HUES48 (cell line): ENCODE measurements at regions not wholly inside any gene's neighbourhood (a gene's known extent, or its start where the extent isn't known, plus 50 kb on each side); places are given as distances from the start of the nearest gene placed in this dataset.
"Not testable (repeated sequence)": the region's sequence is repeated elsewhere in the genome, so short reads cannot be mapped to it uniquely, and the experiment has no call there.

Source experiments
- H3K27ac ChIP-seq: one replicate; pipeline ENCODE4 v1.7.0; 2013; ENCODE audit warnings: low read depth, low read length, inconsistent platforms
- H3K27me3 ChIP-seq: 2 replicates; pipeline ENCODE4 v1.6.1; 2013; ENCODE audit warnings: mild to moderate bottlenecking, low read length; ENCODE audit not compliant: control insufficient read depth, insufficient read depth
- H3K36me3 ChIP-seq: 2 replicates; pipeline ENCODE4 v1.6.1; 2013; ENCODE audit warnings: low read length; ENCODE audit not compliant: control insufficient read depth, insufficient read depth
- H3K4me1 ChIP-seq: 2 replicates; pipeline ENCODE4 v1.6.1; 2013; ENCODE audit warnings: mild to moderate bottlenecking, low read length; ENCODE audit not compliant: control insufficient read depth, insufficient read depth
- H3K4me3 ChIP-seq: 2 replicates; pipeline ENCODE4 v1.5.1; 2013; ENCODE audit warnings: mild to moderate bottlenecking, low read depth, low read length
- H3K9ac ChIP-seq: 2 replicates; pipeline ENCODE4 v1.6.1; 2013; ENCODE audit warnings: mild to moderate bottlenecking, low read depth, low read length, moderate library complexity
- H3K9me3 ChIP-seq: 2 replicates; pipeline ENCODE4 v1.6.1; 2013; ENCODE audit warnings: low read length; ENCODE audit not compliant: control insufficient read depth, insufficient read depth

DNA sequence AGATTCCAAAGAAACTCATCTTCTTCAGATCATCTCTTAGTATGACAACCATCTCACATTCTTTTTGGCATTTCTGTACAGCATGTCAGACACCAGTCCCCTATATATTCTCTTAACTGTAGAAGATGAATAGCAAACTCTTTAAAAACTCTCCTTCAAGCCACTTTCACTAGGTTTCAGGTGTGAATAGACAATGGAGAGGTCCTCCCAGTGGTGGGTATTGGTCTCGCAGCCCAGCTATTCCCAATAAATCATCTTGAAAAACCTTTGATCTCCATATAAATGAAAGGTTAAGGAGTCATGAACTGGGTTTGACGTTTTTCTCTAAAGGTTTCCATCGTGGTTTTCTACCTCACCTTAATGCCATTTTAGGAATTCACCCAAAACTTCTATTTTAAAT lies 180.0 kb downstream of the GJA1 start:
- H3K4me3 ChIP-seq: no peak overlapping the region
- H3K27me3 ChIP-seq: no peaks in the 10 kb centered on the region
- no peak overlapping the region for H3K9ac ChIP-seq
- no peak overlapping the region for H3K27ac ChIP-seq
- no peaks in the 10 kb centered on the region for H3K36me3 ChIP-seq
- peaks cover 38% of the 10 kb centered on the region for H3K4me1 ChIP-seq
- H3K9me3 ChIP-seq: no peaks in the 10 kb centered on the region

DNA sequence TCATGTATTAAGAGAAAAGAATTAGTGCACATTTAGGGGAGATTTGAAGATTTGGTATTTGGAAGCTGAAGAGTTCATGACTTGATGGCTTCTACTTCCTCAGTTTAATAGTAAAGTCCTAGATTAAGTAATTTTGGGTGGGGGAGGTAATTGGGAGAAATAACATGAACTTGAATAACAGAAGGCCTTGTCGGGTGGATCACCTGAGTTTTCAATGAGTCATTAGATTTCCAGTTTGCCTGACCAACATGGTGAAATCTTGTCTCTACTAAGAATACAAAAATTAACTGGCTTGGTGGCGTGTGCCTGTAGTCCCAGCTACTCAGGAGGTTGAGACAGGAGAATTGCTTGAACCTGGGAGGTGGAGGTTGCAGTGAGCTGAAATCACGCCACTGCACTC lies 181.0 kb downstream of the GJA1 start:
- no peak overlapping the region for H3K4me3 ChIP-seq
- no peak overlapping the region for H3K27ac ChIP-seq
- no peaks in the 10 kb centered on the region for H3K9me3 ChIP-seq
- H3K36me3 ChIP-seq: no peaks in the 10 kb centered on the region
- no peak overlapping the region for H3K9ac ChIP-seq
- peaks cover 38% of the 10 kb centered on the region for H3K4me1 ChIP-seq
- H3K27me3 ChIP-seq: no peaks in the 10 kb centered on the region

DNA sequence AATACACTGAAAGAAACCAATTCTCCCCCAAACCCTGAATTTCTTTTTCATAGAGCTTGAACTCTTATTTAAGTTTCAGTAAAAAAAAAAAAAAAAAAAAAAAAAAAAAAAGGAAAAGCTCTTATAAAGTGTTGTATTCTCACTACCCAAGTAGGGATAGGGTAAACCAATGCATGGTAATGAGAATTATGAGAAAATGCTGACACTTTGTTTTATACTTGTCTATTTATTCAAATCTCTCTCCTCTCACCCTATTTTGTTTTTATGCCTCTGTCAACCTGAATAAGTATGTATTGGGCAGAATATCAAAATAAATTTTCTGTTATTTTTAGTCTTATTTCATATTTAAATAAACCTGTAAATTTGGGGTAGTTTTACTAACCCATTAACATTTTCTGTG lies 181.9 kb downstream of the GJA1 start:
- H3K4me3 ChIP-seq: no peak overlapping the region

DNA sequence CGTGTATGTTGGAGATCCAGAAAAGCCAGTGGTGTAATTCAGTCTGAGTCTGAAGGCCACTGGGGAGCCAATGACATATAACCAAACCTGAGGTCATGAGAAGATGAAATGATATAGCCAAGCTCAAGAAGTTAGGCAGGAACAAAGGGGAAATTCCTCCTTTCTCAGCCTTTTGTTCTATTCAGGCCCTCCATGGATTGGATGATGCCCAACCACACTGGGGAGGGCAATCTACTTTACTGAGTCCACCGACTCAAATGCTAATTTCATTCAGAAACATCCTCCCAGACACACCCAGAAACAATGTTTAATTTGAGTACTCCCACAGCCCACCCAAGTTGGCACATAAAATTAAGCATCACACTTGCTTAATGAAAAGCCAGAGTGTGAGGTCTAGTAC lies 183.6 kb downstream of the GJA1 start:
- Histone ChIP-seq H3K9ac (peak overlapping the region; percentile 83; the same call in 1 of the 2 replicates), H3K27me3 (no peaks in the 10 kb centered on the region), H3K36me3 (no peaks in the 10 kb centered on the region), H3K4me3 (peak overlapping the region; percentile 61), H3K27ac (peak overlapping the region; percentile 93), H3K9me3 (no peaks in the 10 kb centered on the region), H3K4me1 (peaks cover 38% of the 10 kb centered on the region)

More for the DNA sequence above, 181.9 kb downstream of the GJA1 start:
- no peaks in the 10 kb centered on the region for H3K27me3 ChIP-seq
- H3K9ac ChIP-seq: no peak overlapping the region
- no peaks in the 10 kb centered on the region for H3K36me3 ChIP-seq
- peaks cover 38% of the 10 kb centered on the region for H3K4me1 ChIP-seq
- no peaks in the 10 kb centered on the region for H3K9me3 ChIP-seq
- peak overlapping the region; percentile 42 for H3K27ac ChIP-seq

DNA sequence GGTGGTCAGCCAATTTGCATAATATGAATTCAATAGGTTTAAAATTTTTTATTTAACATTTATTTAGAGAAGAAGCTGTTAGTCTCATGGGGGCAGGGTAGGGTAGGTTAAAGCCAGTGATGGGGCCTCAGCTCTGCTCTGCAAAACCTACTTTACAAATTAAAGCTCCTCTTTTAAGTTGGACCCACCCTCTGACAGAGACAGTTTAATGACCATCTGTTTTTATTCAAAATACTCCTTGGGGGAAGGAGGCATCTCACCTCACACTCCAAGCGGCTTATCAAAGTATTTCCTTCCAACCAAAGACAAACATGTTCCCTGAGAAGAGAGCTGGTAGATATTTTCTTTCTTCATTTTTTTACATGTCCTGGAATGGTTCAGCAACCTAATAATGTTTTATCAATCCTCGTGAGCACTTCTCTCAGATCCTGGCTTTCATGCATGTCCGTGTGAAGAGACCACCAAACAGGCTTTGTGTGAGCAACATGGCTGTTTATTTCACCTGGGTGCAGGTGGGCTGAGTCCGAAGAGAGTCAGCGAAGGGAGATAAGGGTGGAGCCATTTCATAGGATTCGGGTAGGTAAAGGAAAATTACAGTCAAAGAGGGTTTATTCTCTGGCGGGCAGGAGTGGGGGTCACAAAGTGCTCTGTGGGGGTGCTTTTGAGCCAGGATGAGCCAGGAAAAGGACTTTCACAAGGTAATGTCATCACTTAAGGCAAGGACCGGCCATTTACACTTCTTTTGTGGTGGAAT lies 184.7 kb downstream of the GJA1 start:
- Histone ChIP-seq H3K27ac (peak overlapping the region; percentile 93), H3K27me3 (no peaks in the 10 kb centered on the region), H3K9ac (peak overlapping the region; percentile 83), H3K36me3 (no peaks in the 10 kb centered on the region), H3K4me1 (peaks cover 38% of the 10 kb centered on the region), H3K9me3 (peaks cover 3% of the 10 kb centered on the region; the same call in 1 of the 2 replicates), H3K4me3 (peak overlapping the region; percentile 61)

DNA sequence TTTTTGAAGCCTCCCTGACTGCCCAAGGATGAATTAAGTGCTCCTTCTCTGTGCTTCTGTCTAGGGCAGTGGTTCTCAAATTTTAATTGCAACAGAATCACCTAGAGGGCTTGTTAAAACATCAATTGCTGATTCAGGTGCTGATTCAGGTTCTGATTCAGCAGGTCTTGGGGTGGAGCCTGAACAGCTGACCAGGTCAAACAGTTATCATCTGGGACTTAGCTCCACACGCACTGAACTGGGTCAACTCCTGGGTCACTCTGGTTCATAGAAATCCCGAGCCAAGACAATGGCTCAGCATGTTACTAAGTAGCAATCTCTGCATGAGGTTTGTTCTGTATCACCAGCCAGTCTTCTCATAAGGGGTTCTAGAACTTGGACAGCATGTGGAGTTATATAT lies 192.3 kb downstream of the GJA1 start:
- Histone ChIP-seq H3K27ac (no peak overlapping the region), H3K27me3 (no peaks in the 10 kb centered on the region), H3K4me1 (no peaks in the 10 kb centered on the region), H3K4me3 (no peak overlapping the region), H3K9me3 (peaks cover 74% of the 10 kb centered on the region), H3K9ac (no peak overlapping the region), H3K36me3 (peaks cover 20% of the 10 kb centered on the region)

DNA sequence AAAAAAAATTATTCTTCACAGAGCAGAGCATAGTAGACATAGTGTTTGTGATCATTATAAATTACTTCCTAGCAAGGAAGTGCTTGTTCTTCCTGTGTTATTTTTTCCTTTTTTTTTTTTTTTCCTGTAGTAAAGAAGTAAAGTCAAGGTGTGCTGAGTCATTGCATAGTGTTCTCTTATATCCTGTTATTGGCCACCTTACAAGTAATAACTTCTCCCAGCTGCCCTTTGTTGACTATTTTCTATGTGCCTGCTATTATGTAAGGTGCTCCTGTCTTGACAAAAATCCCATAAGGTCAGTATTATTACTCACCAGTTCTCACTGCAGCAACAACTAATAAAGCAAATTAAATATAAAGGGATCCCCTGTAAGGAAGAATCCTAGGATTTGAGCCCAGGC lies 195.3 kb downstream of the GJA1 start:
- no peaks in the 10 kb centered on the region for H3K27me3 ChIP-seq
- no peaks in the 10 kb centered on the region for H3K4me1 ChIP-seq
- H3K27ac ChIP-seq: no peak overlapping the region
- peaks cover 20% of the 10 kb centered on the region for H3K36me3 ChIP-seq
- no peak overlapping the region for H3K9ac ChIP-seq
- H3K9me3 ChIP-seq: peaks cover 95% of the 10 kb centered on the region
- H3K4me3 ChIP-seq: no peak overlapping the region

DNA sequence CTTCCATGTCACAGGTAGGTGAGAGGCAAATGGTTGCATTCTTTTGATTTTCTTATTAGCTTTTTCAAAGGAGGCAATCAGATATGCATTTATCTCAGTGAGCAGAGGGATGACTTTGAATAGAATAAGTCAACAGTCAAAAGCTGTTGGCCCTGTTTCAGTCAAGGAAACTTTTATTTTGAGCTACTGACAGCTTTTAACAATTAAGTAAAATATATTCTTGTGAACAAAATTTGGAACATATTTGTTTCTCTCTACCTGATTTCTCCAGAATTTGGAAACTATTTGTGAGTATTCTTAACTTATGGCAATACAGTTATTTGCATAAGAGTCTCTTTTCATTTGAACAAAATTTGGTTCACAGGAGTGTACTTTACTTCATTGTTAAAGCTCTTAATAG lies 196.3 kb downstream of the GJA1 start:
- H3K9ac ChIP-seq, H3K4me1 ChIP-seq, H3K27me3 ChIP-seq, H3K27ac ChIP-seq, H3K4me3 ChIP-seq: not testable (repeated sequence)
- peaks cover 91% of the 10 kb centered on the region for H3K9me3 ChIP-seq
- peaks cover 20% of the 10 kb centered on the region for H3K36me3 ChIP-seq

DNA sequence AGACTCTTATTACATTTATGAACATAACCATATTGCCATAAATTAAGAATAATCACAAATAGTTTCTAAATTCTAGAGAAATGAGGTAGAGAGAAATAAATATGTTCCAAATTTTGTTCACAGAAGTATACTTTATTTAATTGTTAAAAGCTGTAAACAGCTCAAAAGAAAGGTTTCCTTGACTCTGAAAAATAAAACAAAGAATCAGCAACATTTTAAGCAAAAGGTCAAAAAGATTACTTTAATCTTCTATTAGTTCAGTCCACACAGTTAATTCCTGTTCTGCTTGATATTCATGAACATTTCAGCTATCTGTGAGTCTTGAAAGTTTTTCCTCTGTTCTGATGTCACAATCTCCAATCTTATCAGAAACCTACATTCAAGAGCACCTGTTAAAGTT lies 197.9 kb downstream of the GJA1 start:
- Histone ChIP-seq H3K4me3 (no peak overlapping the region), H3K9ac (no peak overlapping the region), H3K9me3 (peaks cover 75% of the 10 kb centered on the region), H3K27me3 (no peaks in the 10 kb centered on the region), H3K4me1 (no peaks in the 10 kb centered on the region), H3K27ac (no peak overlapping the region), H3K36me3 (peaks cover 14% of the 10 kb centered on the region)

DNA sequence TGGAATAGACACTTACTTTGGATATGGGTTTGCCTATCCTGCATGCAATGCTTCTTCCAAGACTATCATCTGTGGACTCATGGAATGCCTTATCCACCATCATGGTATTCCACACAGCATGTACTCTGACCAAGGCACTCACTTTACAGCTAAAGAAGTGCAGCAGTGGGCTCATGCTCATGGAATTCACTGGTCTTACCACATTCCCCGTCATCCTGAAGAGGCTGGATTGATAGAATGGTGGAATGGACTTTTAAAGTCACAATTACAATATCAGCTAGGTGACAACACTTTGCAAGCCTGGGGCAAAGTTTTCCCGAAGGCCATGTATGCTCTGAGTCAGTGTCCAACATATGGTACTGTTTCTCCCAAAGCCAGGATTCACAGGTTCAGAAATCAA lies 199.1 kb downstream of the GJA1 start:
- H3K4me3 ChIP-seq, H3K36me3 ChIP-seq, H3K9ac ChIP-seq, H3K27me3 ChIP-seq, H3K4me1 ChIP-seq, H3K27ac ChIP-seq: not testable (repeated sequence)
- peaks cover 63% of the 10 kb centered on the region for H3K9me3 ChIP-seq

DNA sequence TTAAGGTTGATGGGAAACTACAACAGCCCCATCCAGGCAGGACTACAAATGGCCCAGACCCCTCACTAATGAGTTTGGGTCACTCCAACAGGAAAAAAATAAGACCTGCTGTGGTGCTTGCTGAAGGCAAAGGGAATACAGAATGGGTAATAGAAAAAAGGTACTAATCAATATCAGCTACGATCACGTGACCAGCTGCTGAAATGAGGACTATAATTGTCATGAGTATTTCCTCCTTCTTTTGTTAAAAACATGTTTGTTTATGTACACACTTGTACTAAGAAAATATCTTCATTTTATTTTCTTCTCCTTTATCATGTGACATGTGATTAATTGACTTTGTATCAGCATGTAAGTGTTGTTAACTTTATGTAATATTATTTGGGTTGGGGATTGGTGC lies 199.9 kb downstream of the GJA1 start:
- H3K27ac ChIP-seq: no peak overlapping the region
- no peak overlapping the region for H3K4me3 ChIP-seq
- H3K9me3 ChIP-seq: peaks cover 56% of the 10 kb centered on the region
- H3K36me3 ChIP-seq: peaks cover 9% of the 10 kb centered on the region
- no peaks in the 10 kb centered on the region for H3K27me3 ChIP-seq
- no peak overlapping the region for H3K9ac ChIP-seq
- no peaks in the 10 kb centered on the region for H3K4me1 ChIP-seq
